AG04449 (cell line): ENCODE measurements at regions not wholly inside any gene's neighbourhood (a gene's known extent, or its start where the extent isn't known, plus 50 kb on each side); places are given as distances from the start of the nearest gene placed in this dataset.

Source experiments
- CTCF ChIA-PET: fragments of 350-600 bp; formaldehyde crosslinking; extraction: SDS; loops from one replicate; lab custom pipeline; 2021; ENCODE audit warnings: antibody characterized with exemption; lab: Yijun Ruan, JAX
- POLR2A ChIA-PET: fragments of 400-600, 350-600 bp; formaldehyde crosslinking; extraction: SDS; loops from one replicate; lab custom pipeline; 2020; ENCODE audit warnings: antibody characterized with exemption, inconsistent platforms; lab: Yijun Ruan, JAX
- DNase-seq: peaks from one replicate; pipeline ENCODE4 v3.0.0-alpha.2; 2010; ENCODE audit warnings: low read depth, low spot score
- H3K4me3 ChIP-seq: 2 replicates; pipeline ENCODE4 v1.5.1; 2011; ENCODE audit warnings: low read depth, mild to moderate bottlenecking, control low read depth, low read length
- CTCF ChIP-seq: IDR thresholded peaks from one replicate; pipeline ENCODE4 v1.5.1; 2011; ENCODE audit warnings: mild to moderate bottlenecking, moderate library complexity, low read length, control low read depth, inconsistent platforms; ENCODE audit not compliant: insufficient read depth; ENCODE audit errors: missing control alignments

GRCh38 chr3:70583682-70584081 is 271.2 kb upstream of the MDFIC2 start:
- H3K4me3 ChIP-seq = no peak overlapping the region
- no peak for TF ChIP-seq CTCF

GRCh38 chr3:70582803-70583202 is 270.4 kb upstream of the MDFIC2 start:
- H3K4me3 ChIP-seq = no peak overlapping the region
- CTCF ChIA-PET = no interaction called here
- no peak for TF ChIP-seq CTCF
- DNase-seq = no peak
- POLR2A ChIA-PET = no interaction called here

More at GRCh38 chr3:70583682-70584081, 271.2 kb upstream of the MDFIC2 start:
- POLR2A ChIA-PET = no interaction called here
- CTCF ChIA-PET = no interaction called here
- no peak for DNase-seq

GRCh38 chr3:70580021-70580420 is 267.6 kb upstream of the MDFIC2 start:
- no peak for TF ChIP-seq CTCF
- H3K4me3 ChIP-seq = no peak overlapping the region
- no peak for DNase-seq
- ChIA-PET POLR2A (no interaction called here), CTCF (no interaction called here)

- ChIA-PET CTCF (no interaction called here), POLR2A (no interaction called here)
- DNase-seq = no peak
- no peak for TF ChIP-seq CTCF
- no peak overlapping the region for H3K4me3 ChIP-seq
These were observed 259.3 kb upstream of the MDFIC2 start for GRCh38 chr3:70571696-70572095.

GRCh38 chr3:70570584-70570983 is 258.1 kb upstream of the MDFIC2 start:
- DNase-seq = no peak
- no peak for TF ChIP-seq CTCF
- no peak overlapping the region for H3K4me3 ChIP-seq
- ChIA-PET CTCF (no interaction called here), POLR2A (no interaction called here)

- TF ChIP-seq CTCF = no peak
- no peak overlapping the region for H3K4me3 ChIP-seq
- POLR2A ChIA-PET = no interaction called here
- CTCF ChIA-PET = no interaction called here
- DNase-seq = no peak
These were observed 256.2 kb upstream of the MDFIC2 start for GRCh38 chr3:70568626-70569025.

- CTCF ChIA-PET = no interaction called here
- TF ChIP-seq CTCF = no peak
- POLR2A ChIA-PET = no interaction called here
- no peak for DNase-seq
- no peak overlapping the region for H3K4me3 ChIP-seq
These were observed 253.4 kb upstream of the MDFIC2 start for GRCh38 chr3:70565861-70566260.
